ENCODE measurements at regions not wholly inside any gene's neighbourhood (a gene's known extent, or its start where the extent isn't known, plus 50 kb on each side); places are given as distances from the start of the nearest gene placed in this dataset.
"Not testable (repeated sequence)": the region's sequence is repeated elsewhere in the genome, so short reads cannot be mapped to it uniquely, and the experiment has no call there.

GRCh38 chr7:68078157-68078710 lies 1081.6 kb downstream of the TYW1 start:
- Histone ChIP-seq H3K27me3 (ENCODE audit: insufficient read depth, low read length, poor library complexity, severe bottlenecking) (no peaks in the 10 kb centered on the region), H3K9me3 (ENCODE audit: low read length) (no peaks in the 10 kb centered on the region), H3K4me1 (ENCODE audit: insufficient read depth, low read length) (no peaks in the 10 kb centered on the region), H3K27ac (ENCODE audit: low read depth, low read length) (no peak overlapping the region), H3K36me3 (ENCODE audit: insufficient read depth, low read length) (no peaks in the 10 kb centered on the region), H3K4me3 (ENCODE audit: low read length) (no peak overlapping the region)
- H3K4me3 Mint-ChIP-seq, result no peak overlapping the region
- ChIA-PET POLR2A (no interaction called here), CTCF (no interaction called here)
- H3K9me3 Mint-ChIP-seq, result peaks cover 3 to 30% (median 24%) of the 10 kb centered on the region in 5 donors
- peaks cover 0 to 3% (median 0%) of the 10 kb centered on the region in 3 donors for H3K36me3 Mint-ChIP-seq
- H3K27ac Mint-ChIP-seq, result no peak overlapping the region
- no peaks in the 10 kb centered on the region for H3K27me3 Mint-ChIP-seq
- no peaks in the 10 kb centered on the region for H3K4me1 Mint-ChIP-seq
- DNase-seq, result no peak

DNA sequence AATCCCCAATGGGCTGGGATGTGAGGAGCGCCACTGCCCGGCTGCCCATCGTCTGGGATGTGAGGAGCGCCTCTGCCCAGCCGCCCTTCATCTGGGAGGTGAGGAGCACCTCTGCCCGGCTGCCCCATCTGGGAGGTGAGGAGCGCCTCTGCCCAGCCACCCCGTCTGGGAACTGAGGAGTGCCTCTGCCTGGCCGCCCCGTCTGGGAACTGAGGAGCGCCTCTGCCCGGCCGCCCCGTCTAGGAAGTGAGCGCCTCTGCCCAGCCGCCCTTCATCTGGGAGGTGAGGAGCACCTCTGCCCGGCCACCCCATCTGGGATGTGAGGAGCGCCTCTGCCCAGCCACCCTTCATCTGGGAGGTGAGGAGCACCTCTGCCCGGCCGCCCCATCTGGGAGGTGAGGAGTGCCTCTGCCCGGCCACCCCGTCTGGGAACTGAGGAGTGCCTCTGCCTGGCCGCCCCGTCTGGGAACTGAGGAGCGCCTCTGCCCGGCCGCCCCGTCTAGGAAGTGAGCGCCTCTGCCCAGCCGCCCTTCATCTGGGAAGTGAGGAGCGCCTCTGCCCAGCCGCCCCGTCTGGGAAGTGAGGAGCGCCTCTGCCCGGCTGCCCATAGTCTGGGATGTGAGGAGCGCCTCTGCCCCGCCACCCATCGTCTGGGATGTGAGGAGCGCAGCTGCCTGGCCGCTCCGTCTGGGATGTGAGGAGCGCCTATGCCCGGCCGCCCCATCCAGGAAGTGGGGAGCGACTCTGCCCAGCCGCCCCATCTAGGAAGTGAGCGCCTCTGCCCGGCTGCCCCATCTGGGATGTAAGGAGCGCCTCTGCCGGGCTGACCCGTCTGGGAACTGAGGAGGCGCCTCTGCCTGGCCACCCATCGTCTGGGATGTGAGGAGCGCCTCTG lies 1085.7 kb downstream of the TYW1 start:
- H3K36me3 ChIP-seq (ENCODE audit: insufficient read depth, low read length); H3K27ac ChIP-seq (ENCODE audit: low read depth, low read length); H3K4me1 Mint-ChIP-seq; H3K4me3 Mint-ChIP-seq; POLR2A ChIA-PET; H3K27me3 Mint-ChIP-seq; DNase-seq; H3K9me3 ChIP-seq (ENCODE audit: low read length); H3K4me3 ChIP-seq (ENCODE audit: low read length); CTCF ChIA-PET; H3K4me1 ChIP-seq (ENCODE audit: insufficient read depth, low read length); H3K27me3 ChIP-seq (ENCODE audit: insufficient read depth, low read length, poor library complexity, severe bottlenecking); H3K36me3 Mint-ChIP-seq; H3K27ac Mint-ChIP-seq: not testable (repeated sequence)
- H3K9me3 Mint-ChIP-seq, result peaks cover 16 to 41% (median 29%) of the 10 kb centered on the region in 5 donors

GRCh38 chr7:68082961-68083657 lies 1086.5 kb downstream of the TYW1 start:
- H3K4me1 Mint-ChIP-seq; H3K27me3 ChIP-seq (ENCODE audit: insufficient read depth, low read length, poor library complexity, severe bottlenecking); H3K27me3 Mint-ChIP-seq; H3K4me1 ChIP-seq (ENCODE audit: insufficient read depth, low read length); H3K27ac ChIP-seq (ENCODE audit: low read depth, low read length); H3K36me3 ChIP-seq (ENCODE audit: insufficient read depth, low read length); H3K27ac Mint-ChIP-seq; DNase-seq; H3K4me3 Mint-ChIP-seq; H3K36me3 Mint-ChIP-seq; POLR2A ChIA-PET; H3K4me3 ChIP-seq (ENCODE audit: low read length); H3K9me3 ChIP-seq (ENCODE audit: low read length); CTCF ChIA-PET: not testable (repeated sequence)
- H3K9me3 Mint-ChIP-seq, result peaks cover 16 to 41% (median 29%) of the 10 kb centered on the region in 5 donors

GRCh38 chr7:68087401-68087800 lies 1090.8 kb downstream of the TYW1 start:
- Histone ChIP-seq H3K4me1 (ENCODE audit: insufficient read depth, low read length) (no peaks in the 10 kb centered on the region), H3K27me3 (ENCODE audit: insufficient read depth, low read length, poor library complexity, severe bottlenecking) (no peaks in the 10 kb centered on the region), H3K9me3 (ENCODE audit: low read length) (no peaks in the 10 kb centered on the region), H3K4me3 (ENCODE audit: low read length) (no peak overlapping the region), H3K36me3 (ENCODE audit: insufficient read depth, low read length) (no peaks in the 10 kb centered on the region), H3K27ac (ENCODE audit: low read depth, low read length) (no peak overlapping the region)
- no peaks in the 10 kb centered on the region for H3K27me3 Mint-ChIP-seq
- ChIA-PET CTCF (no interaction called here), POLR2A (no interaction called here)
- no peak overlapping the region for H3K4me3 Mint-ChIP-seq
- no peak for DNase-seq
- H3K4me1 Mint-ChIP-seq, result no peaks in the 10 kb centered on the region
- peaks cover 11 to 23% (median 22%) of the 10 kb centered on the region in 5 donors for H3K9me3 Mint-ChIP-seq
- no peak overlapping the region for H3K27ac Mint-ChIP-seq
- no peaks in the 10 kb centered on the region for H3K36me3 Mint-ChIP-seq

GRCh38 chr7:68088879-68089278 lies 1092.2 kb downstream of the TYW1 start:
- Mint-ChIP-seq H3K9me3 (peaks cover 9 to 33% (median 22%) of the 10 kb centered on the region in 5 donors), H3K27ac (no peak overlapping the region), H3K4me1 (no peaks in the 10 kb centered on the region), H3K36me3 (no peaks in the 10 kb centered on the region), H3K27me3 (no peaks in the 10 kb centered on the region), H3K4me3 (no peak overlapping the region)
- ChIA-PET CTCF (no interaction called here), POLR2A (no interaction called here)
- Histone ChIP-seq H3K27me3 (ENCODE audit: insufficient read depth, low read length, poor library complexity, severe bottlenecking) (no peaks in the 10 kb centered on the region), H3K27ac (ENCODE audit: low read depth, low read length) (no peak overlapping the region), H3K36me3 (ENCODE audit: insufficient read depth, low read length) (no peaks in the 10 kb centered on the region), H3K4me3 (ENCODE audit: low read length) (no peak overlapping the region), H3K9me3 (ENCODE audit: low read length) (no peaks in the 10 kb centered on the region), H3K4me1 (ENCODE audit: insufficient read depth, low read length) (no peaks in the 10 kb centered on the region)
- DNase-seq, result no peak

DNA sequence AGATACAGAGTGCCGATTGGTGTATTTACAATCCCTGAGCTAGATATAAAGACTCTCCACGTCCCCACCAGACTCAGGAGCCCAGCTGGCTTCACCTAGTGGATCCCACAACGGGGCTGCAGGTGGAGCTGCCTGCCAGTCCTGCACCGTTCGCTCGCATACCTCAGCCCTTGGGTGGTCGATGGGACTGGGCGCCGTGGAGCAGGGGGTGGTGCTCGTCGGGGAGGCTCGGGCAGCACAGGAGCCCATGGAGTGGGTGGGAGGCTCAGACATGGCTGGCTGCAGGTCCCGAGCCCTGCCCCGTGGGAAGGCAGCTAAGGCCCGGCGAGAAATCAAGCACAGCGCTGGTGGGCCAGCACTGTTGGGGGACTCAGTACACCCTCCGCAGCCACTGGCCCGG lies 1093.6 kb downstream of the TYW1 start:
- H3K27me3 Mint-ChIP-seq; H3K27me3 ChIP-seq (ENCODE audit: insufficient read depth, low read length, poor library complexity, severe bottlenecking); H3K4me3 Mint-ChIP-seq; H3K4me1 Mint-ChIP-seq; DNase-seq; H3K27ac ChIP-seq (ENCODE audit: low read depth, low read length); H3K9me3 ChIP-seq (ENCODE audit: low read length); H3K36me3 Mint-ChIP-seq; H3K4me1 ChIP-seq (ENCODE audit: insufficient read depth, low read length); CTCF ChIA-PET; H3K36me3 ChIP-seq (ENCODE audit: insufficient read depth, low read length); H3K27ac Mint-ChIP-seq; H3K4me3 ChIP-seq (ENCODE audit: low read length); POLR2A ChIA-PET: not testable (repeated sequence)
- peaks cover 5 to 36% (median 20%) of the 10 kb centered on the region in 5 donors for H3K9me3 Mint-ChIP-seq

DNA sequence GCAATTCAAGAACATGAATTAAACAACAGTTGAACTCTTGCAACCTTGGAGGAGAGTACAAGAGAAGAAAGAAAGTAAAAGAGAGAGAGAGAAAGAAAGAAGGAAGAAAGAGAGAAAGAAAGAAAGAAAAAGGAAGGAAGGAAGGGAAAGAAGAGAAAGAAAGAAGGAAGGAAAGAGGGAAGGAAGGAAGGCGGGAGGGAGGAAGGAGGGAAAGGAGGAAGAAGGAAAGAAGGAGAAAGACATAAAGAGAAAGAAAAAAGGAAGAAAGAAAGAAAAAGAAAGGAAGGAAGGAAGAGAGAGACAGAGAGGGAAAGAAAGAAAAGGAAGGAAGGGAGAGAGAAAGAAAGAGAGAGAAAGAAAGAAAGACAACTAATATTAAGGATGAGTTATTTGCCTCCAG lies 1106.7 kb downstream of the TYW1 start:
- Histone ChIP-seq H3K9me3 (ENCODE audit: low read length) (no peaks in the 10 kb centered on the region), H3K27ac (ENCODE audit: low read depth, low read length) (no peak overlapping the region), H3K36me3 (ENCODE audit: insufficient read depth, low read length) (no peaks in the 10 kb centered on the region), H3K27me3 (ENCODE audit: insufficient read depth, low read length, poor library complexity, severe bottlenecking) (no peaks in the 10 kb centered on the region), H3K4me3 (ENCODE audit: low read length) (no peak overlapping the region), H3K4me1 (ENCODE audit: insufficient read depth, low read length) (no peaks in the 10 kb centered on the region)
- no peak for DNase-seq
- ChIA-PET POLR2A (no interaction called here), CTCF (no interaction called here)
- Mint-ChIP-seq H3K36me3 (no peaks in the 10 kb centered on the region), H3K27me3 (peaks cover 0 to 3% of the 10 kb centered on the region in 2 donors), H3K9me3 (peaks cover 3 to 14% (median 7%) of the 10 kb centered on the region in 5 donors), H3K4me3 (no peak overlapping the region), H3K27ac (no peak overlapping the region), H3K4me1 (no peaks in the 10 kb centered on the region)

GRCh38 chr7:68107261-68107660 lies 1110.6 kb downstream of the TYW1 start:
- CTCF ChIA-PET, result no interaction called here
- H3K27me3 Mint-ChIP-seq, result peaks cover 0 to 3% of the 10 kb centered on the region in 2 donors
- no peak for DNase-seq
- Histone ChIP-seq H3K9me3 (ENCODE audit: low read length) (no peaks in the 10 kb centered on the region), H3K4me1 (ENCODE audit: insufficient read depth, low read length) (no peaks in the 10 kb centered on the region), H3K27me3 (ENCODE audit: insufficient read depth, low read length, poor library complexity, severe bottlenecking) (no peaks in the 10 kb centered on the region), H3K36me3 (ENCODE audit: insufficient read depth, low read length) (no peaks in the 10 kb centered on the region), H3K4me3 (ENCODE audit: low read length) (no peak overlapping the region), H3K27ac (ENCODE audit: low read depth, low read length) (no peak overlapping the region)
- H3K9me3 Mint-ChIP-seq, result peaks cover 2 to 12% (median 11%) of the 10 kb centered on the region in 5 donors
- no peaks in the 10 kb centered on the region for H3K36me3 Mint-ChIP-seq
- POLR2A ChIA-PET, result no interaction called here
- H3K4me3 Mint-ChIP-seq, result no peak overlapping the region
- H3K27ac Mint-ChIP-seq, result no peak overlapping the region
- no peaks in the 10 kb centered on the region for H3K4me1 Mint-ChIP-seq
